ENCODE measurements at regions not wholly inside any gene's neighbourhood (a gene's known extent, or its start where the extent isn't known, plus 50 kb on each side); places are given as distances from the start of the nearest gene placed in this dataset.

- Histone ChIP-seq H3K27ac (no peak overlapping the region), H3K9me3 (no peaks in the 10 kb centered on the region), H3K4me3 (no peak overlapping the region), H3K27me3 (no peaks in the 10 kb centered on the region), H3K4me1 (no peaks in the 10 kb centered on the region), H3K36me3 (replicated peaks in 1 of 2; ENCODE audit: insufficient read depth in 1 of 2, low read depth in 2 of 2) (no peaks in the 10 kb centered on the region)
- ATAC-seq (no peak), DNase-seq (no peak)
- 36 to 60% methylated on average over 1 of the region's 1 CpG for WGBS, 2 donors
- intact Hi-C loops (cut with DNase I), result no loop called here
- no peak for TF ChIP-seq CTCF (IDR thresholded peaks at IDR 0.05)
- TF ChIP-seq POLR2A (IDR thresholded peaks at IDR 0.05), result no peak
Observed at GRCh38 chr5:171678646-171679045, 107.0 kb upstream of the SMIM23 start.

GRCh38 chr5:171680485-171680884 is 105.1 kb upstream of the SMIM23 start:
- Histone ChIP-seq H3K9me3 (no peaks in the 10 kb centered on the region), H3K4me3 (no peak overlapping the region), H3K27ac (no peak overlapping the region), H3K4me1 (no peaks in the 10 kb centered on the region), H3K36me3 (replicated peaks in 1 of 2; ENCODE audit: insufficient read depth in 1 of 2, low read depth in 2 of 2) (no peaks in the 10 kb centered on the region), H3K27me3 (no peaks in the 10 kb centered on the region)
- TF ChIP-seq CTCF (IDR thresholded peaks at IDR 0.05), result no peak
- TF ChIP-seq POLR2A (IDR thresholded peaks at IDR 0.05), result no peak
- intact Hi-C loops (cut with DNase I), result no loop called here
- DNase-seq (no peak), ATAC-seq (no peak)
- WGBS, 2 donors, result 77 to 90% methylated on average over 5 to 6 of the region's 6 CpGs

GRCh38 chr5:171681061-171681460 is 104.6 kb upstream of the SMIM23 start:
- H3K4me1 ChIP-seq, result no peaks in the 10 kb centered on the region
- no peak overlapping the region for H3K4me3 ChIP-seq
- no peak for DNase-seq
- TF ChIP-seq POLR2A (IDR thresholded peaks at IDR 0.05), result no peak
- no peak for TF ChIP-seq CTCF (IDR thresholded peaks at IDR 0.05)
- H3K9me3 ChIP-seq, result no peaks in the 10 kb centered on the region
- no peaks in the 10 kb centered on the region for H3K27me3 ChIP-seq
- no peak overlapping the region for H3K27ac ChIP-seq
- intact Hi-C loops (cut with DNase I), result no loop called here
- WGBS, 2 donors, result 79 to 80% methylated on average over 4 of the region's 4 CpGs
- ATAC-seq, result no peak
- H3K36me3 ChIP-seq (replicated peaks in 1 of 2; ENCODE audit: insufficient read depth in 1 of 2, low read depth in 2 of 2), result no peaks in the 10 kb centered on the region

GRCh38 chr5:171681677-171682076 is 103.9 kb upstream of the SMIM23 start:
- Histone ChIP-seq H3K4me1 (no peaks in the 10 kb centered on the region), H3K9me3 (no peaks in the 10 kb centered on the region), H3K27ac (no peak overlapping the region), H3K36me3 (replicated peaks in 1 of 2; ENCODE audit: insufficient read depth in 1 of 2, low read depth in 2 of 2) (no peaks in the 10 kb centered on the region), H3K4me3 (no peak overlapping the region), H3K27me3 (no peaks in the 10 kb centered on the region)
- ATAC-seq, result no peak
- 44 to 49% methylated on average over 6 of the region's 6 CpGs for WGBS, 2 donors
- intact Hi-C loops (cut with DNase I), result no loop called here
- TF ChIP-seq CTCF (IDR thresholded peaks at IDR 0.05) (no peak), POLR2A (IDR thresholded peaks at IDR 0.05) (no peak)
- no peak for DNase-seq

- H3K4me1 ChIP-seq, result no peaks in the 10 kb centered on the region
- 68 to 70% methylated on average over 9 of the region's 9 CpGs for WGBS, 2 donors
- H3K4me3 ChIP-seq, result no peak overlapping the region
- no peak overlapping the region for H3K27ac ChIP-seq
- no peaks in the 10 kb centered on the region for H3K36me3 ChIP-seq (replicated peaks in 1 of 2; ENCODE audit: insufficient read depth in 1 of 2, low read depth in 2 of 2)
- ATAC-seq, result no peak
- H3K27me3 ChIP-seq, result no peaks in the 10 kb centered on the region
- no peaks in the 10 kb centered on the region for H3K9me3 ChIP-seq
- no peak for DNase-seq
- TF ChIP-seq POLR2A (IDR thresholded peaks at IDR 0.05) (no peak), CTCF (IDR thresholded peaks at IDR 0.05) (no peak)
- intact Hi-C loops (cut with DNase I), result no loop called here
Observed at GRCh38 chr5:171682801-171683200, 102.8 kb upstream of the SMIM23 start.

Data from body of pancreas (tissue), 4 donors.